HG03378 (cell line): ENCODE measurements at regions not wholly inside any gene's neighbourhood (a gene's known extent, or its start where the extent isn't known, plus 50 kb on each side); places are given as distances from the start of the nearest gene placed in this dataset.

ENCODE experiments used
- ATAC-seq: cut with Tn5 transposase; IDR thresholded peaks from one replicate; pipeline ENCODE4 v1.9.1; 2021; ENCODE audit warnings: mild to moderate bottlenecking, moderate library complexity; ENCODE audit not compliant: unreplicated experiment

- no peak for ATAC-seq
Measured at GRCh38 chr15:95520511-95520910, 810.0 kb upstream of the NR2F2 start.

- ATAC-seq = no peak
Measured at GRCh38 chr15:95520922-95521321, 809.6 kb upstream of the NR2F2 start.

GRCh38 chr15:95522533-95522932 is 808.0 kb upstream of the NR2F2 start:
- ATAC-seq = no peak

GRCh38 chr15:95528920-95529319 is 801.6 kb upstream of the NR2F2 start:
- ATAC-seq = no peak

- ATAC-seq = no peak
Measured at GRCh38 chr15:95536638-95537037, 793.9 kb upstream of the NR2F2 start.

- no peak for ATAC-seq
Measured at GRCh38 chr15:95538693-95539092, 791.8 kb upstream of the NR2F2 start.

GRCh38 chr15:95541301-95541700 is 789.2 kb upstream of the NR2F2 start:
- no peak for ATAC-seq

GRCh38 chr15:95549168-95549738 is 781.2 kb upstream of the NR2F2 start:
- no peak for ATAC-seq

- ATAC-seq = no peak
Measured at GRCh38 chr15:95550702-95551101, 779.8 kb upstream of the NR2F2 start.

- ATAC-seq = no peak
Measured at GRCh38 chr15:95556225-95556624, 774.3 kb upstream of the NR2F2 start.

- ATAC-seq = no peak
Measured at GRCh38 chr15:95556866-95557225, 773.7 kb upstream of the NR2F2 start.

GRCh38 chr15:95557226-95558046 is 773.1 kb upstream of the NR2F2 start:
- ATAC-seq = no peak

GRCh38 chr15:95558131-95558530 is 772.4 kb upstream of the NR2F2 start:
- ATAC-seq = no peak

GRCh38 chr15:95558916-95559315 is 771.6 kb upstream of the NR2F2 start:
- ATAC-seq = no peak

- no peak for ATAC-seq
Measured at GRCh38 chr15:95559875-95560394, 770.6 kb upstream of the NR2F2 start.

GRCh38 chr15:95561463-95561862 is 769.0 kb upstream of the NR2F2 start:
- no peak for ATAC-seq

GRCh38 chr15:95563634-95564033 is 766.9 kb upstream of the NR2F2 start:
- ATAC-seq = no peak

- no peak for ATAC-seq
Measured at GRCh38 chr15:95565016-95565600, 765.4 kb upstream of the NR2F2 start.

GRCh38 chr15:95565690-95566089 is 764.8 kb upstream of the NR2F2 start:
- ATAC-seq = no peak

- ATAC-seq = no peak
Measured at GRCh38 chr15:95567686-95568085, 762.8 kb upstream of the NR2F2 start.

- ATAC-seq = no peak
Measured at GRCh38 chr15:95574053-95574452, 756.4 kb upstream of the NR2F2 start.

GRCh38 chr15:95577927-95578326 is 752.6 kb upstream of the NR2F2 start:
- ATAC-seq = no peak
